Bone marrow (tissue), 2 donors: ENCODE measurements at regions not wholly inside any gene's neighbourhood (a gene's known extent, or its start where the extent isn't known, plus 50 kb on each side); places are given as distances from the start of the nearest gene placed in this dataset.

ENCODE experiments used
- DNase-seq, 2 donors: peaks; one replicate each; lab custom pipeline; 2025; lab: John Stamatoyannopoulos, UW

DNA sequence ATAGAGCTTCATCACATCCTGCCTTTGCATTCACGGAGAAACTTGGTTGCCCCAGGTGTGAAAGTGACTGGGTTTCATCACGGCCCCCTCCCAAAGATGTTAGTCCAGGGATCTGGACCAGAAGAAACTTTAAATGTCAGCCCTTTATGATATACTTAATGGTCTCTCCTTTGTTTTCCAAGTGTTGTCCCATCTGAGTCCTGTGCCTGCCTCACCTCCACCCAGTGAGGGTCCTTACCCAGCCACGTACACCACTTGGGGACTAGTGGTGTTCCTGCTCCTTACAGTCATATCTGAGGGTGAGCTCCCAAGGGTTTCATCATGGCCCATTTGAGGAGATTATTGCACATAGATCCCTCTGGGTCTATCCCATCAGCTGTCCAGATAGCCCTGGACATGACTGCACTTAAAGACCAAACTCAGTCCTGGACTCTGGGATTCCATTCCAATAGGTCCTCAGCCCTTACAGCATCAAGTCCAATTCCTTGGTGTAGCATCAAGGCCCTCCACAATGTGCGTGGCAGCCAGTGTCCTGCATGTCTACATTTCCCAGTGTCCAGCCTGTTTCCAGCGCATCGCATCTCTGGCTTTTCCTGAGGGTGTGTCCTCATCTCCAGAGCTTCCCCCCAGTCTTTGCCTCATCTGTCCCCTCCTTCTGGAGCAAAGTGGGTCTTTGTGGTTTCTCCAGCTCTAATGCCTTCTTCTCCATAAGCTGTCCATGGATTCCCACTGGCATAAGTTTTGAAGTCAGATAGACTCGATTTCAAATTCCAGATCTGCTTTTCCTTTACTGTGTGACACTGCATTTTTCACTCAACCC is 351.6 kb downstream of the MYCN start:
- no peak for DNase-seq

DNA sequence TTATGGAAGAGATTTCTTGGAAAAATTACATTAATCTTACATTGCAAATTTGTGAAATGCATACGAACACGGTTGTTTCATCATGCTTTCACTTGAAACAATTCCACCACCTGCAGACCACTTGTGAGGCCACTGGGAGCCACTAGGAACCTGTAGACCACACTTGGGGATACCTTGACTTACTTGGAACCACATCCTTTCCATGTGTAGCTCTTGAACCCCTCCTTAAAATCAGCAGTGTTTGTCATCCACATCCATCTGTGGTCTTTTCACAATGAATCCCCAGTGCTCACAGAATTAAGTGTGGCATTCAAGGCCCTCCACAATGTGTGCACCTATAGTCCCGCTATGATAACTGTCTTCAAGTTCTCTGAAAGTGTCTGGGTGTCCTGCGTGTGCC is 350.9 kb downstream of the MYCN start:
- DNase-seq: no peak

DNA sequence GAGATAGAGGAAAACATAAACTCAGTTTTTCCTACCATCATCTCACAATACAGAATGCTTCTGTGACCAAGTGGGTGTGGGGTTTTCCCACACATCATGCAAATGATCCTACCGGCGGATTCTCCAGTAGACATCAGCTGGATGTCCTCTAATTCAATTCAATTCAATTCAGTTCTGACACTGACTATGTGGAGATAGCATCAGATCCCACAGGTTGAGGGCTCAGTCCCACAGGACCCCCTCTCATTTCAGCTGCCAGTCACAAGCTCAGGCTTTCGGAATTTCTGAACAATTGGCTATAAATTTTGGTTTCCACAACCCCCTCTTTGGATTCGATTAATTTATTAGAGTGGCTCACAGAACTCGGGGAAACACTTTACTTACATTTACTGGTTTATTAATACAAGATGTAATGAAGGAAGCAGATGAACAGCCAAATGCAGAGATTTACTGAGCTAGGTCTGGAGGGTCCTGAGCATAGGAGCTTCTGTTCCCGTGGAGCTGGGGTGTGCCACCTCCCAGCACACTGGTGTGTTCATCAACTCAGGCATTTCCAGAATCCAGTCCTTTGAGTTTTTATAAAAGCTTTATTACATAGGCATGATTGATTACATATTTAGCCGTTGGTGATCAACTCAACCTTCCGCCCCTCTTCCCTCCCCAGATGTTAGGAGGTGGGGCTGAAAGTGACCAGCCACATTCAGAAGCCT is 350.1 kb downstream of the MYCN start:
- no peak for DNase-seq

DNA sequence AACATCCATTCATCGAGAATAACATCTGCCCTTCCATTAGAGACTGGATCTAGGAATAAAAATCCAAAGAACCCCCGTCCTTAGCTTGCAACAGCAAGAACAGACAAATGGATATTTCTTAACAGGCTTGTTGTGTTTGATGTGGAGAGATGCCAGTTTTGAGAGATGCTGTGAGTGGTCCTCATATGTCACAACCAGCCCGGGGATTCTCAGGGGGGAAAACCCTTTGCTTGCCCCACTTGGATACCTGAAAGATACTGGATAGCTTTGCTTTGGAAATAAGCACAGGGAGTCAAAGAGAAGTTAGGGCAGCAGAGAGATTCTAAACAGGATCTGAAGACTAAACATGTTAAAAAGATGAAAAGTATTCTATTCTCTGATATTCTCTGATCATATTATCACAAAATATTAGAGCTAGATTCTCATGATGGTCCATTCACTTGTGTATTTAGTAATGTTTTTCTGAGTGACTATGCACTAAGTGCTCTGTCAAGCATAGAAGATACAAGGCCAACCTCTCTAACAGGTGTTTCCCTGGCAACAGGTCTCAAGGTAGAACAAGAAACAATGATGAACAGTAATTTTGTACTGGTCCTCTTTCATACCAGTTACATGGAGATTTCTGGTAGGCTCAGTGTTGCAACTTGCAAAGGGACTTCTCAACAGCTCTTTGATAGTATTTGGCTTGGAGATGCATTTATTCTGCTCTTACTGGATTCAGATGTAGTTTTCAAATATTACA is 348.2 kb downstream of the MYCN start:
- DNase-seq: no peak

- DNase-seq: no peak
These were observed 347.5 kb downstream of the MYCN start for GRCh38 chr2:16287831-16288230.

DNA sequence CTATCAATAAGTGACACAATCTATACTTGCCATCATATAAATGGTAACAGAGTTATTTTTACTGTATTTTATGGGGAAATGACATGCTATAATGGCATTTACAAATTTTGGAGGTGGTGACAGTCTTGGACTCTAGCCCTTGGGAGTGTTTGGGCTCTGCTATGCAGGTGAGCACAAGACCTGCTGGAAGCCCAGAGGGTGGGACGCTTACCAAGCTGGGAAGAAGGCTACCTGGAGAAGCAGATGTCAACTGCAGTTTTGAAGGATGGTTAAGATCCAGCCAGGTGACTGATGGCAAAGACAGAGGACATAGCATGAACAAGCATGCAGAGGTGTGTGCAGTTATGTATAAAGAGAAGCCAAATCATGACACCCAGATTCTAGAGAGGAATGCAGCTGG is 346.9 kb downstream of the MYCN start:
- DNase-seq: no peak

GRCh38 chr2:16285813-16286510 is 345.6 kb downstream of the MYCN start:
- no peak for DNase-seq

- DNase-seq: no peak
These were observed 344.7 kb downstream of the MYCN start for GRCh38 chr2:16284941-16285625.

DNA sequence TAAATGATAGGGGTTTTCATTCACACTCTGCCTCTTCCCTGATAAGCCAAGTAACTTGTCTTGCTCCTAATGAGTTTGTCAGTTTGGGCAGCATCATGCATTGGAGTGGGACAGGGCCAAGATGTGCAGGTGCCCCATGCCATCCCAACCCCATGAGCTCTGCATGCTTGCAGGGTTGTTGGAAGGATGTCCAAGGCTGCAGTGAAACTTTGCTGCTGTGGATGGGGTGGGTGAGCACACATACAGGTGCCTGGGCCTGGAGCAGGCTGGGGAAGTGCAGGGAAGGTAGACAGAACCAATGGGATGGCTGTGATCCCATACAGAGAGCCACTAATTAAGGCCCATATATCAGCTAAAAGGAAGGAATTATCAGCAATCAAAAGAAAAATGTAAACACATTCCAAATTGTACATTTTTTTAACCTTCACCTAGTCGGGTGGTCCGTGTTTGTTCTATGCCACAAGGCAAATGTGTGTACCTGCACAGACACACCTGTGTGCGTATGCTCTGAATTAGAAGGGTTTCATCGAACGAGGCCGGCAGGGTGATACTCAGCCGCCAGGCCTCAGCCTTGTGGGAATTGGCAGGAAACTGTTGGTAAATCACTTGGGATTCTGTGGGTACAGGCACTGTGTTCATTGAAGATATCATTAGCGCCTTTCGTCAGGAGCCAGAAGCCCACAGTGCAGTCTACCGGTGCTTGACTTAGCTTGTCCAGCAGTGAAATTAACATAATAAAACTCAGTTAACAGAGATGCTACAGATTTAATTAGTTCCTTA is 342.9 kb downstream of the MYCN start:
- DNase-seq: no peak

DNA sequence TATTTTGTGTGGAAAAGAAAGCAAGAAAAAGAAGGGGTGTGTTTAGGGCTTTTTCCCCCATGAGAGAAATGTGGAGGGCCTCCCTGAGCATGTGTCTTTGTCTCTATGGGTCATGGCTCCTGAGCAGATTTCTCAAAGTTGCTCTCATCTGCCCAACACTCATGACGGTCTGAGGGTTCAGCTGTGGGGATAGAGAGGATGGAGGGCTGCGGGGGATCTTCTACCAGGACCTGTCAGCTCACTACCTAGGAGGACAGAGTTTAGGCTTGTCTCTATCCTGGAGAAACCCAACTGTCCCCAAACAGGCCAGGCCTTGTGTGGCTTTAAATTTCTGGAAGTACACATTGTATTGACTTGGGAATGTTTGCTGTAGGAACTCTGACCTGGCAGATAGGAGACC is 342.2 kb downstream of the MYCN start:
- DNase-seq: no peak

- DNase-seq: peak in 1 of 2 donors; percentile 20
These were observed 341.3 kb downstream of the MYCN start for GRCh38 chr2:16281451-16282335.

- DNase-seq: no peak
These were observed 339.7 kb downstream of the MYCN start for GRCh38 chr2:16280081-16280480.

- DNase-seq: no peak
These were observed 339.3 kb downstream of the MYCN start for GRCh38 chr2:16279641-16280040.

GRCh38 chr2:16279201-16279570 is 338.8 kb downstream of the MYCN start:
- no peak for DNase-seq

DNA sequence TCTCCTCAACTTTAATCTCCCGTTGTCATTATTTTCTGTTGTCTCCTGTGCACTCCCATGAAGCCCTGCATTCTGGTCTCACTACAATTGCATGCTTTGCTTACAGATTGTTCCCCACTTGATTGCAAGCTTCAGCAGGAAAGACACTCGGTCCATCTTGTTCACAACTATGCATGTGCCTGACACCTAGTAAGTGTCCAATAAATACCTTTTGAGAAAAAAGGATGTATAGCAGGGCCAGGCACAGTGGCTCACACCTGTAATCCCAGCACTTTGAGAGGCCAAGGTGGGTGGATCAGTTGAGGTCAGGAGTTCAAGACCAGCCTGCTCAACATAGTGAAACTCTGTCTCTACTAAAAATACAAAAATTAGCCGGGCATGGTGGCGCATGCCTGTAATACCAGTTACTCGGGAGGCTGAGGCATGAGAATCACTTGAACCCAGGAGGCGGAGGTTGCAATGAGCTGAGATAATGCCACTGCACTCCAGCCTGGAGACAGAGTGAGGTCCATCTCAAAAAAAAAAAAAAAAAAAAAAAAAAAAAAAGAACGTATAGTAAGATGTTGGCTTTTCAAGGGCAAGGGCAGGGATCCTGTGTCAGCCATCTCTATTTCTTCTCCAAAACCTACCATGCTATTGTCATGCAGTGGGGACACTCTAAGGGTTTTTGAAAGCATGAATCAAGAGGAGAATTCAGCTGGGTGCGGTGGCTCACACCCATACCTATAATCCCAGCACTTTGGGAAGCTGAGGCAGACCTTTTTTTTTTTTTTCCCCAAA is 338.3 kb downstream of the MYCN start:
- DNase-seq: no peak

- DNase-seq: no peak
These were observed 336.8 kb downstream of the MYCN start for GRCh38 chr2:16277117-16277516.

GRCh38 chr2:16275661-16276060 is 335.3 kb downstream of the MYCN start:
- no peak for DNase-seq

DNA sequence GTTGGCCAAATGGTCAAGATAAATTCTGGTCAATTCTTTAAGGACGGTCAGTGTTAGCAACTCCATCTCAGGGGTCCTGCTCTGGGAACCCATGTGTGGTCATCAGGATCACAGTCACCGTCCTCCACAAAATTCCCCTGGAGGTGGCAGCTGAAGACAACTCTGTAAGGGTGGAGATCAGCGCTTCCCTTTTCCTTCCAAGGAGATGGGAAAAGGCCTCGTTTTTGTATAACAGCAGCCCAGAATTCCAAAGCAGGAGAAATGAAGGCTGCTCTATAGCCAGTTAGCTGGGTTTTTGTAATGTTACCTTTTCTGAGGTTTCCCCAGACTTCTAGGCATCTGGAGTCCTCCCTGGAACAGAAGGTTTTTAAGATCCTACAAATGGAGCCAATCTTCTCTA is 334.8 kb downstream of the MYCN start:
- DNase-seq: no peak

GRCh38 chr2:16273111-16273510 is 332.8 kb downstream of the MYCN start:
- no peak for DNase-seq
